GM12872 (cell line): ENCODE measurements at regions not wholly inside any gene's neighbourhood (a gene's known extent, or its start where the extent isn't known, plus 50 kb on each side); places are given as distances from the start of the nearest gene placed in this dataset.

Experiments
- TF ChIP-seq, protein P1 (sequence below): IDR thresholded peaks from 3 replicates; pipeline ENCODE4 v1.5.1; 2011; ENCODE audit warnings: low read depth, mild to moderate bottlenecking, low read length, moderate library complexity; ENCODE audit not compliant: insufficient read depth

DNA sequence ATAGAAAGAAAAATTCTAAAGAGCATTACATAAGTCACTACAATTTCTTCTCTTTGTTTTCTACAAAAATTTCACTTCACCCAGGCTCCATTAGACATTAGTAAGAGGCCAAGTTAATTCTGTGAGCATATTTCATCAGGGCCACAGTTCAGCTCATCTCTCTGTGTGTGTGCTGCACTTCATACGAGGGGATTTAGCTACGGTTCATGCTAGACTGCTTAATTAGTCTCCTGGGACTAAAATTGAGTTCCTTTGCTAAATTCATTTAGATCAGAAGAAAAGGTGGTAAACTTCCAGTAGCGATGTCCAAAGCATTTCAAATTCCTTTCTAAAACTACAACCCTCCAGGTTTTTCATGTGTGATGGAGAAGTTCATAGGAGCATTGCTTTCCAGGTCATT, 83.1 kb upstream of the SETMAR start:
- TF ChIP-seq, protein P1, sequence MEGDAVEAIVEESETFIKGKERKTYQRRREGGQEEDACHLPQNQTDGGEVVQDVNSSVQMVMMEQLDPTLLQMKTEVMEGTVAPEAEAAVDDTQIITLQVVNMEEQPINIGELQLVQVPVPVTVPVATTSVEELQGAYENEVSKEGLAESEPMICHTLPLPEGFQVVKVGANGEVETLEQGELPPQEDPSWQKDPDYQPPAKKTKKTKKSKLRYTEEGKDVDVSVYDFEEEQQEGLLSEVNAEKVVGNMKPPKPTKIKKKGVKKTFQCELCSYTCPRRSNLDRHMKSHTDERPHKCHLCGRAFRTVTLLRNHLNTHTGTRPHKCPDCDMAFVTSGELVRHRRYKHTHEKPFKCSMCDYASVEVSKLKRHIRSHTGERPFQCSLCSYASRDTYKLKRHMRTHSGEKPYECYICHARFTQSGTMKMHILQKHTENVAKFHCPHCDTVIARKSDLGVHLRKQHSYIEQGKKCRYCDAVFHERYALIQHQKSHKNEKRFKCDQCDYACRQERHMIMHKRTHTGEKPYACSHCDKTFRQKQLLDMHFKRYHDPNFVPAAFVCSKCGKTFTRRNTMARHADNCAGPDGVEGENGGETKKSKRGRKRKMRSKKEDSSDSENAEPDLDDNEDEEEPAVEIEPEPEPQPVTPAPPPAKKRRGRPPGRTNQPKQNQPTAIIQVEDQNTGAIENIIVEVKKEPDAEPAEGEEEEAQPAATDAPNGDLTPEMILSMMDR = no peak

DNA sequence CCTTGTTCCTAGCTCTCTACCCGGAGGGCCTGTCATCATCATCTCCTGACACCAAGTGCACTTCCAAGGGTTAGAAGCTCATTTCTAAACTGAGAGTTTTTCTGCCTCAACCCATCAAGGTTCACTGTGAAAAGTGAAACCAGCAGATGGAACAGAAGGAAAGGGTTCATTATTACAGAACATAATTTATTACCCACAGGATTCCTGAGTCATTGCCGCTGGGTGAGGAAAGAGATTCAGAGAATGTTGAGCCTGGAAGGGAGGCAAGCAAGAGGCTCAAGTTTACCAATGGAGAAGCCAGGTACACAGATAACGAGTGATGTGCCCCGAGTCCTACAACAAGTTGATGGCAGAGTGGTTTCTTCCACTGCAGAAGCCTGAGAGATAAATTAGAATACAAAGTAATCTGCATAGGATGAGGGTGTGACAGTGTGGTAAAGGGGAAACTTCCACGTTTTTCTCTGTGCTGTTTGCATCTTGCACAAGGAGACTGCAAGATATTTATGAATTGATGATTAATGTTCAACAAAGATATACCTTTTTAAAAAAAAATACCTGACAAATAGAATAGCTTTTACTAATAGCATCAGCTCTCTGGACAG, 80.5 kb upstream of the SETMAR start:
- TF ChIP-seq, protein P1 = no peak

DNA sequence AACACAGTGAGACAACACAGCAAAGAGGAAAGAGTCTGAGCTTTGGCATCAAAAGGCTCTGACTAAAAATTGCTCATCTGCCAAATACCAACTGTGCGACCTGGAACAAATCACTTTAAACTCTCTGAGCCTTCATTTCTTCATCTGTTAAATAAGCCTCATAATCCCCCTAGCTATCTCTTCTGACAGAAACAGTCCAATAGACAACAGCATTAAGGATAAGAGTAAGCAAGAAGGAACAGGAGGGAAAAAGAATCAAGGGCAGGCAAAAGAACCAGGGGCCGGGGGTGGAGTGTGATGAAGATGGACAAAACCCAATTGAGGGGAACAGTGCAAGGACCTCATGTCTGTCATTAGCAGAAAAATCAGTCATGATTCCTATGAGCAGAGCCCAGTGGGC, 79.4 kb upstream of the SETMAR start:
- TF ChIP-seq, protein P1 = no peak

DNA sequence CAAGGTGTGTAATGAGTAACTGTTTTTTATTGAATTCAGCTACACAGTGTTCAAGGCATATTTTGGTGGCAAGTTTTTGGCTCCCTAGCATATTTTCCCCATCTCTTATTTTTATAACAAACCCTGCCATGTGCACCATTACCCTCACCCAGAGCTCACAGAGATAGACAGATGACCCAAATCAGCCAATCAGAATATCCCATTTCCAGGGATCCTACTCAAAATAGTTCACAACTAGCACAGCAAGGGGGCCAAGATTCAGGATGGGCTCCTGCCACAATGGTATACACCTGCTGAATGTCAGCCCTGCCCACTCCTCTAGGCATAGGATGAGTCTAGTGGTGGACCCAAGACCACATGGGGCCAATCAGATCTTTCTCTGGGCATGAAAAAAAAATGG, 78.8 kb upstream of the SETMAR start:
- TF ChIP-seq, protein P1 = no peak

DNA sequence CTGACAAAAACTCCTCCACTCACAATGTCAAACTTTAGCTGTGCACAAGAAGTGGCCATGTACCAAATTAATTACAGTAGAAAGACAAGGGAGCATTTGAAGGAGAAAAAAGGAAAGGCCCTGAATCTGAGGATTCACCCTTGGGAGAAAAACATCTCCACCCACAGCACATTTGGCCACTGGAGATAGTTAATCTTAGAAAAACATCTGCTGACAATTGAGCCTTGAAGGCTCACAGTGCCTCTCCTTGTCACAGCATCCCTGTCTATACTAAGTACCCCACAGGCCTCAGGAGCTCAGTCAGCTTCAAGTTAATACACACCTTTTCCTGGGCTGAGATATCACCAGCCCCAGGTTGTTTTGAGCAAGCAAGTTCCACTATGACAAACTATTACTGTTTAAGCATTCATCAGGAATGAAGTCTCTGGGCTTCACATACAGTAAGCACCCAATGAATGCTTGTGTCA, 78.1 kb upstream of the SETMAR start:
- TF ChIP-seq, protein P1 = no peak

DNA sequence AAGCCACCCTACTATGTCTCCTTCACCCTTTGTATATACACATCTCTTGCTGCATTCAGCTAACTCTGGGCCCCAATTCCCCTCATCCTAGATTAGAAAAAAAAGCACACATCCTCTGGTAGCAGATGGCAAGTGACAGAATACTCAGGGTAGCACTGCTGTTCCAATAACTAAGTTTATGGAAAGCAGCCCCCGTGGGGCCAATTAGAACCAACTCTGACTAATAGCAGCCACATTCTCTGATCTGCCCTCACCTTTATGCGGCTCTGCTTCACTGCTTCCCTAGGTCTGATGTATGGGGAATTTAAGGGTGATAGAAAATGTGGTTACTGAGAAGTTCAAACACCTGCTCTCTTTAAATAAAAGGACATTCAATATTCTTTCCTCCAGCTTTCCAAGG, 74.9 kb upstream of the SETMAR start:
- TF ChIP-seq, protein P1 = no peak

DNA sequence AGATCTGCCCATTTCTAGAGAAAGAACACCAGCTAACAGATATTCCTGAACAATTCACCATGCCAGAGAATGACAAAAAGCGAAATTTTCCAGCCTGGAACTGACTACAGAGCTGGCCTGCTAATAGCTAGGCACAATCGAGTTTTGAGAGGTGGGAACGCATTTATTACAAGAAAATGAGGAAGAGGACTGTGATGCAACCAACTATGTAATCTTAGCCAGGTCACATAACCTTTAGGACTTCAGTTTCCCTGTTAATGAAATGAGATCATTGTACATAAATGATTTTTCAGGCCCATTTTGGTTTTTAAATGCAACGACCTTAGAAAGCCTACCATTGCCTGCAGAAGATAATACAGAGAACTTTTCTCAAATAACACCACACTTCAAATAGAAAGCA, 72.1 kb upstream of the SETMAR start:
- TF ChIP-seq, protein P1 = no peak
